ENCODE measurements at regions not wholly inside any gene's neighbourhood (a gene's known extent, or its start where the extent isn't known, plus 50 kb on each side); places are given as distances from the start of the nearest gene placed in this dataset.

- peaks cover 2 to 9% (median 6%) of the 10 kb centered on the region in 4 donors for H3K4me1 Mint-ChIP-seq
- DNase-seq (no peak), ATAC-seq (no peak)
- peaks cover 0 to 10% (median 2%) of the 10 kb centered on the region in 5 donors for H3K27me3 Mint-ChIP-seq
- no peak overlapping the region for H3K4me3 Mint-ChIP-seq
- H3K36me3 Mint-ChIP-seq: no peaks in the 10 kb centered on the region
- no peak overlapping the region for H3K27ac Mint-ChIP-seq
- H3K9me3 Mint-ChIP-seq: peaks cover 0 to 1% (median 0%) of the 10 kb centered on the region in 9 donors
- POLR2A ChIA-PET: no interaction called here
These were observed 113.7 kb upstream of the SLC25A36 start for GRCh38 chr3:140827894-140828293.

GRCh38 chr3:140828585-140828984, 113.1 kb upstream of the SLC25A36 start:
- Mint-ChIP-seq H3K4me1 (peaks cover 3 to 11% (median 9%) of the 10 kb centered on the region in 4 donors), H3K27ac (no peak overlapping the region), H3K27me3 (peaks cover 0 to 11% (median 4%) of the 10 kb centered on the region in 5 donors), H3K4me3 (no peak overlapping the region), H3K9me3 (peaks cover 0 to 3% (median 0%) of the 10 kb centered on the region in 9 donors), H3K36me3 (no peaks in the 10 kb centered on the region)
- POLR2A ChIA-PET: no interaction called here
- ATAC-seq: no peak
- no peak for DNase-seq

- H3K36me3 Mint-ChIP-seq: no peaks in the 10 kb centered on the region
These were observed 111.8 kb upstream of the SLC25A36 start for GRCh38 chr3:140829796-140830195.

GRCh38 chr3:140830391-140830790, 111.2 kb upstream of the SLC25A36 start:
- Mint-ChIP-seq H3K27ac (no peak overlapping the region), H3K36me3 (no peaks in the 10 kb centered on the region), H3K9me3 (peaks cover 0 to 3% (median 0%) of the 10 kb centered on the region in 9 donors), H3K27me3 (peaks cover 0 to 11% (median 4%) of the 10 kb centered on the region in 5 donors), H3K4me1 (peaks cover 3 to 11% (median 9%) of the 10 kb centered on the region in 4 donors), H3K4me3 (no peak overlapping the region)
- DNase-seq (no peak), ATAC-seq (no peak)
- POLR2A ChIA-PET: no interaction called here

More at GRCh38 chr3:140829796-140830195, 111.8 kb upstream of the SLC25A36 start:
- Mint-ChIP-seq H3K9me3 (peaks cover 0 to 3% (median 0%) of the 10 kb centered on the region in 9 donors), H3K27ac (no peak overlapping the region), H3K27me3 (peaks cover 0 to 11% (median 4%) of the 10 kb centered on the region in 5 donors), H3K4me1 (peaks cover 3 to 11% (median 9%) of the 10 kb centered on the region in 4 donors), H3K4me3 (no peak overlapping the region)
- POLR2A ChIA-PET: no interaction called here
- ATAC-seq (no peak), DNase-seq (no peak)

GRCh38 chr3:140832883-140833282, 108.8 kb upstream of the SLC25A36 start:
- peaks cover 0 to 11% (median 4%) of the 10 kb centered on the region in 5 donors for H3K27me3 Mint-ChIP-seq
- ATAC-seq (no peak), DNase-seq (peak in 3 of 10 donors; percentile 17 to 31 (median 25))
- peak overlapping the region in 4 of 10 donors; percentile 59 to 72 (median 70) for H3K27ac Mint-ChIP-seq
- peak overlapping the region in 8 of 10 donors; percentile 24 to 85 (median 72) for H3K4me3 Mint-ChIP-seq
- POLR2A ChIA-PET: interaction anchor here (0.7 kb wide), 2 partner anchors 10 to 1074 kb away, joined by 3 to 6 read pairs; no protein-coding TSS in a partner anchor
- no peaks in the 10 kb centered on the region for H3K36me3 Mint-ChIP-seq
- peaks cover 0 to 3% (median 0%) of the 10 kb centered on the region in 9 donors for H3K9me3 Mint-ChIP-seq
- peaks cover 3 to 11% (median 9%) of the 10 kb centered on the region in 4 donors for H3K4me1 Mint-ChIP-seq

- H3K9me3 Mint-ChIP-seq: peaks cover 0 to 3% (median 0%) of the 10 kb centered on the region in 9 donors
- no peak for ATAC-seq
- no peak for DNase-seq
- no peak overlapping the region for H3K27ac Mint-ChIP-seq
- peaks cover 0 to 11% (median 4%) of the 10 kb centered on the region in 5 donors for H3K27me3 Mint-ChIP-seq
- H3K4me1 Mint-ChIP-seq: peaks cover 3 to 11% (median 9%) of the 10 kb centered on the region in 4 donors
- POLR2A ChIA-PET: no interaction called here
- no peak overlapping the region for H3K4me3 Mint-ChIP-seq
- no peaks in the 10 kb centered on the region for H3K36me3 Mint-ChIP-seq
These were observed 107.2 kb upstream of the SLC25A36 start for GRCh38 chr3:140834266-140835037.

- DNase-seq: no peak
These were observed 98.5 kb upstream of the SLC25A36 start for GRCh38 chr3:140842984-140843649.

GRCh38 chr3:140843656-140844055, 98.0 kb upstream of the SLC25A36 start:
- Mint-ChIP-seq H3K9me3 (no peaks in the 10 kb centered on the region), H3K27ac (no peak overlapping the region), H3K27me3 (peaks cover 0 to 11% (median 5%) of the 10 kb centered on the region in 5 donors), H3K36me3 (no peaks in the 10 kb centered on the region), H3K4me1 (peaks cover 8 to 23% (median 16%) of the 10 kb centered on the region in 4 donors), H3K4me3 (peak overlapping the region in 1 of 10 donors; percentile 43)
- POLR2A ChIA-PET: no interaction called here
- no peak for ATAC-seq
- DNase-seq: no peak

More at GRCh38 chr3:140842984-140843649, 98.5 kb upstream of the SLC25A36 start:
- Mint-ChIP-seq H3K4me3 (peak overlapping the region in 2 of 10 donors; percentile 4 to 43), H3K27ac (peak overlapping the region in 1 of 10 donors; percentile 2), H3K27me3 (peaks cover 0 to 11% (median 2%) of the 10 kb centered on the region in 5 donors), H3K36me3 (no peaks in the 10 kb centered on the region), H3K4me1 (peaks cover 8 to 23% (median 16%) of the 10 kb centered on the region in 4 donors), H3K9me3 (no peaks in the 10 kb centered on the region)
- ATAC-seq: no peak
- POLR2A ChIA-PET: interaction anchor here (0.8 kb wide), 1 partner anchor 10 kb away, joined by 6 read pairs; no protein-coding TSS in a partner anchor

GRCh38 chr3:140844072-140844471, 97.6 kb upstream of the SLC25A36 start:
- Mint-ChIP-seq H3K27me3 (peaks cover 0 to 11% (median 5%) of the 10 kb centered on the region in 5 donors), H3K4me3 (no peak overlapping the region), H3K4me1 (peaks cover 8 to 23% (median 16%) of the 10 kb centered on the region in 4 donors), H3K9me3 (no peaks in the 10 kb centered on the region), H3K36me3 (no peaks in the 10 kb centered on the region), H3K27ac (peak overlapping the region in 1 of 10 donors; percentile 23)
- no peak for DNase-seq
- ATAC-seq: no peak
- POLR2A ChIA-PET: no interaction called here

GRCh38 chr3:140845882-140846281, 95.8 kb upstream of the SLC25A36 start:
- DNase-seq (no peak), ATAC-seq (no peak)
- H3K4me3 Mint-ChIP-seq: peak overlapping the region in 2 of 10 donors; percentile 30 to 55
- no peaks in the 10 kb centered on the region for H3K36me3 Mint-ChIP-seq
- peaks cover 2 to 11% (median 3%) of the 10 kb centered on the region in 5 donors for H3K27me3 Mint-ChIP-seq
- POLR2A ChIA-PET: no interaction called here
- H3K27ac Mint-ChIP-seq: peak overlapping the region in 4 of 10 donors; percentile 26 to 75 (median 64)
- no peaks in the 10 kb centered on the region for H3K9me3 Mint-ChIP-seq
- H3K4me1 Mint-ChIP-seq: peaks cover 8 to 23% (median 17%) of the 10 kb centered on the region in 4 donors

- peaks cover 8 to 17% (median 16%) of the 10 kb centered on the region in 4 donors for H3K4me1 Mint-ChIP-seq
- peaks cover 0 to 1% (median 0%) of the 10 kb centered on the region in 3 donors for H3K36me3 Mint-ChIP-seq
- peaks cover 0 to 4% (median 0%) of the 10 kb centered on the region in 9 donors for H3K9me3 Mint-ChIP-seq
- no peak overlapping the region for H3K4me3 Mint-ChIP-seq
- H3K27ac Mint-ChIP-seq: no peak overlapping the region
- DNase-seq (no peak), ATAC-seq (no peak)
- H3K27me3 Mint-ChIP-seq: peaks cover 3 to 16% (median 10%) of the 10 kb centered on the region in 5 donors
- POLR2A ChIA-PET: no interaction called here
These were observed 93.0 kb upstream of the SLC25A36 start for GRCh38 chr3:140848666-140849065.

GRCh38 chr3:140850210-140850955, 91.3 kb upstream of the SLC25A36 start:
- Mint-ChIP-seq H3K36me3 (peaks cover 0 to 1% (median 0%) of the 10 kb centered on the region in 3 donors), H3K4me1 (peaks cover 8 to 12% (median 11%) of the 10 kb centered on the region in 4 donors), H3K4me3 (no peak overlapping the region), H3K9me3 (peaks cover 0 to 11% (median 2%) of the 10 kb centered on the region in 9 donors), H3K27me3 (peaks cover 5 to 16% (median 9%) of the 10 kb centered on the region in 5 donors), H3K27ac (no peak overlapping the region)
- POLR2A ChIA-PET: interaction anchor here (0.9 kb wide), 1 partner anchor 612 kb away, joined by 4 read pairs; no protein-coding TSS in a partner anchor
- ATAC-seq (no peak), DNase-seq (no peak)
